D721Med (cell line): ENCODE measurements at regions not wholly inside any gene's neighbourhood (a gene's known extent, or its start where the extent isn't known, plus 50 kb on each side); places are given as distances from the start of the nearest gene placed in this dataset.

Experiments
- DNase-seq: peaks from one replicate; pipeline ENCODE4 v3.0.0; 2011; ENCODE audit warnings: low spot score; ENCODE audit not compliant: insufficient read length
- FAIRE-seq: peaks from 2 replicates; lab custom pipeline; 2011; peaks lifted over from hg19 to GRCh38; lab: Jason Lieb, UNC
- CTCF ChIP-seq: IDR thresholded peaks from 2 replicates; pipeline ENCODE4 v1.5.1; 2012; ENCODE audit warnings: mild to moderate bottlenecking, control low read depth; ENCODE audit not compliant: insufficient read depth; ENCODE audit errors: missing control alignments

DNA sequence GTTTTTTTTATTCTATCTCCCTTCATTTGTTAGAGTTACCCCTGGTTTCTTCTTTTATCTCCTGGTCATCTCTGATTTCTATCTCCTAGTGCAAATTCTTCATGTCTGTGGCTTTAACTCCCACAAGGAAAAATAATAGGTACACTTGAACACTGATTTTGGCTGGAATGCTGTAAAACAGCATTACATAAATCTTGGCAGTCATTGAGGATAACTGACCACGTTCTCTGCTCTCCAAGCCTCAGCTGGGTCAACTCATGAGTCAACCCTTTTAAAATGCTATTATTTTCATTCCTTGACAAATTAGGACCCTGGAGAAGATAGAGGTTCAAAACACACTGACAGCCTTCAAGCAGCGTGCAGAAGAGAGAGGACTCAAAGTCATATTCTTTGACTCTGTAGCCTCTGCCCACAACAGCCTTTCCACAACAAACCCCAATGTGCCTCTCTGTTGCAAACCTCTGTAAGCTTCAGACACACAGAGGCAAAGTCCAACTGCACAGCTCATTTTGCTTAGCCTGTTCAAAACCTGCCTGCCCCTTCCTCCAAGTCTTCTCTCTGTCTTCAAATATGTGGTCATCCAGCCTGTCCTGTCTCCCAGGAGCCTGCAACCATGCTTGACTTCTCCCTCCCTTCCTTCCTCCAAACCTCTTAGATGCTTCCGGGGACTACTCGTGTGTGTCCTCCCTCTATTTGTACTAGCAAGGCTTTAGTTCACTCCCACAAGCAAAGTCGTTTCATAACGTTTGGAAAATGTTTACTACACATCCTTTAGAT, 398.4 kb downstream of the MED10 start:
- no peak for TF ChIP-seq CTCF
- no peak for DNase-seq
- FAIRE-seq, result no peak

DNA sequence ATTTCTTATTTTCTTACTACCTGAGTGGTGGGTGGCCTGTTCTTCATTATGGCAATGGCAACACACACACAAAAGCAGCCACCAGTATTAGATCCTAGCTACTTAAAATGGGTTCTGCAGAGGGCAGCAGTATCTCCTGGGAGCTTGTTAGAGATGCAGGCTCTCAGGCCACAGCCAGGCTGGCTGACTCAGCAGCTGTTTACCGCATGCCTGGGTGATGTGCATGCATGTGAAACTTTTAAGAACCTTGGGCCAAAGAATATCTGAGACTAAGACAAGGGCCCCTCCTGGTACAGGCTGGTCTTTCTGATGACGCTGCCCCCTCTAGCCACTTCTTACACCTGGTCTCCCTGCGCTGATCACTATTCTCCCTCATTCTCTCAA, 399.0 kb downstream of the MED10 start:
- no peak for FAIRE-seq
- no peak for TF ChIP-seq CTCF
- no peak for DNase-seq

GRCh38 chr5:5978501-5979376, 399.6 kb downstream of the MED10 start:
- FAIRE-seq (no peak), DNase-seq (no peak)
- TF ChIP-seq CTCF, result no peak

DNA sequence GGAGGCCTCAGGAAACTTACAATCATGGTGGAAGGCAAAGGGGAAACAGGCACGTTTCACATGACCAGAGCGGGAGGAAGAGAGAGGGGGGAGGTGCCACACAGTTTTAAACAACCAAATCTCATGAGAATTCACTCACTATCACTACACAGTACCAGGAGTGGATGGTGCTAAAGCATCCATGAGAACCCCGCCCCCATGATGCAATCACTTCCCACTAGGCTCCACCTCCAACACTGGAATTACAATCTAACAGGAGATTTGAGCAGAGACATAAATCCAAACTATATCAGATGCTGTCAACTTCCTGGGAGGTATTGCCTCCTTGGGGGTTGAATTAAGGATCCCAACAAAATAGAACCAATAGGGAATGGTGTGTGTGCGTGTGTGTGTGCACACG, 407.1 kb downstream of the MED10 start:
- no peak for FAIRE-seq

DNA sequence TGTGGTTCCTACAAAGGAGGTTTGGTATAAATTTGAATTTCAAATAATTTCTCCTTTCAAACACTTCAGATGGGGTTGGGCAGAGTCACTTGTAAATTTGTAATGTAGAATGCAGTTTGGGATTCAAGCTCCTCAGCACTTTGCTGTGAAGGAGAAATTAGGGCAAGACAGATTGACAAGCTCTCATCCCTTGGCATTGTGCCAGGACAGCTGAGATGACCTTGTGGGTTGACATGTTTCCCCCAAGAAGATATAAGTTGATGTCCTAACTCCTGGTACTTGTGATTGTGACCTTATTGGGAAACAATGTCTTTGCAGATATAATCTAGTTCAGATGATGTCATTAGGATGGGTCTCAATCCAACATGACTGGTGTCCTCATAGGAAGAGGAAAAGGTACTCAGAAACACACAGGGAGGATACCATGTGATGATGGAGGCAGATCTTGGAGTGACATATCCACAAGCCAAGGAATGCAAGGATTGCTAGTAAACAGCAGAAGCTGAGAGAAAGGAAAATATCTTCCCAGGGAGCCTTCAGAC, 408.3 kb downstream of the MED10 start:
- FAIRE-seq (no peak), DNase-seq (no peak)
- no peak for TF ChIP-seq CTCF

More for the DNA sequence above, 407.1 kb downstream of the MED10 start:
- no peak for TF ChIP-seq CTCF
- no peak for DNase-seq

GRCh38 chr5:5968981-5969380, 409.4 kb downstream of the MED10 start:
- TF ChIP-seq CTCF, result no peak
- DNase-seq, result no peak
- no peak for FAIRE-seq
